ENCODE measurements at regions not wholly inside any gene's neighbourhood (a gene's known extent, or its start where the extent isn't known, plus 50 kb on each side); places are given as distances from the start of the nearest gene placed in this dataset.

DNA sequence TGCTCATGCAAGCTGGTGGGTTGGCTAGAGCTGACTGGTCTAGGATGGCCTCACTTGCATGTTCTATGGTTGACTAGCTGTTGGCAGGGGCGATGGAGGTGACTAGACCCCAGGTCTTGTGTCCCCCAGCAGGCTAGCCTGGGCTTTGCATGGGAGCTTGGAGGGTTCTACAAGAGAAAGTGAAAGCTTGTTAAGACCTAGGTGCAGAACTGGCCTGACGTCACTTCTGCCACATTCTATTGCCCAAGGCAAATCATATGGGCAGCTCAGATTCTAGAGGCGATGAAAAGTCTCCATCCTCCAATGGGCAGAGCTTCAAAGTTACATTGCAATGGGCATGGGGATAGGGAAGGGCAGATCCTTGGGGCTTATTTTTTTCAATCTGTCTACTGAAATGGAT lies 170.9 kb downstream of the MIAT start:
- TF ChIP-seq, protein P1, sequence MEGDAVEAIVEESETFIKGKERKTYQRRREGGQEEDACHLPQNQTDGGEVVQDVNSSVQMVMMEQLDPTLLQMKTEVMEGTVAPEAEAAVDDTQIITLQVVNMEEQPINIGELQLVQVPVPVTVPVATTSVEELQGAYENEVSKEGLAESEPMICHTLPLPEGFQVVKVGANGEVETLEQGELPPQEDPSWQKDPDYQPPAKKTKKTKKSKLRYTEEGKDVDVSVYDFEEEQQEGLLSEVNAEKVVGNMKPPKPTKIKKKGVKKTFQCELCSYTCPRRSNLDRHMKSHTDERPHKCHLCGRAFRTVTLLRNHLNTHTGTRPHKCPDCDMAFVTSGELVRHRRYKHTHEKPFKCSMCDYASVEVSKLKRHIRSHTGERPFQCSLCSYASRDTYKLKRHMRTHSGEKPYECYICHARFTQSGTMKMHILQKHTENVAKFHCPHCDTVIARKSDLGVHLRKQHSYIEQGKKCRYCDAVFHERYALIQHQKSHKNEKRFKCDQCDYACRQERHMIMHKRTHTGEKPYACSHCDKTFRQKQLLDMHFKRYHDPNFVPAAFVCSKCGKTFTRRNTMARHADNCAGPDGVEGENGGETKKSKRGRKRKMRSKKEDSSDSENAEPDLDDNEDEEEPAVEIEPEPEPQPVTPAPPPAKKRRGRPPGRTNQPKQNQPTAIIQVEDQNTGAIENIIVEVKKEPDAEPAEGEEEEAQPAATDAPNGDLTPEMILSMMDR (IDR thresholded peaks at IDR 0.05; ENCODE audit: unreplicated experiment), result no peak
- DNase-seq (ENCODE audit: low spot score in 2 of 2, unreplicated experiment in 2 of 2), result no peak
- peaks cover 25% of the 10 kb centered on the region for H3K4me1 Mint-ChIP-seq
- no peaks in the 10 kb centered on the region for H3K9me3 Mint-ChIP-seq
- H3K27ac Mint-ChIP-seq, result no peak overlapping the region
- no peaks in the 10 kb centered on the region for H3K36me3 Mint-ChIP-seq
- no peaks in the 10 kb centered on the region for H3K27me3 Mint-ChIP-seq (ENCODE audit: low read depth)
- no peak overlapping the region for H3K4me3 Mint-ChIP-seq

- Mint-ChIP-seq H3K4me1 (peaks cover 25% of the 10 kb centered on the region), H3K36me3 (no peaks in the 10 kb centered on the region), H3K9me3 (no peaks in the 10 kb centered on the region), H3K4me3 (no peak overlapping the region), H3K27ac (no peak overlapping the region), H3K27me3 (ENCODE audit: low read depth) (peaks cover 11% of the 10 kb centered on the region)
- no peak for DNase-seq (ENCODE audit: low spot score in 2 of 2, unreplicated experiment in 2 of 2)
- TF ChIP-seq, protein P1 (IDR thresholded peaks at IDR 0.05; ENCODE audit: unreplicated experiment), result no peak
Observed at GRCh38 chr22:26830837-26831236, 173.4 kb downstream of the MIAT start.

DNA sequence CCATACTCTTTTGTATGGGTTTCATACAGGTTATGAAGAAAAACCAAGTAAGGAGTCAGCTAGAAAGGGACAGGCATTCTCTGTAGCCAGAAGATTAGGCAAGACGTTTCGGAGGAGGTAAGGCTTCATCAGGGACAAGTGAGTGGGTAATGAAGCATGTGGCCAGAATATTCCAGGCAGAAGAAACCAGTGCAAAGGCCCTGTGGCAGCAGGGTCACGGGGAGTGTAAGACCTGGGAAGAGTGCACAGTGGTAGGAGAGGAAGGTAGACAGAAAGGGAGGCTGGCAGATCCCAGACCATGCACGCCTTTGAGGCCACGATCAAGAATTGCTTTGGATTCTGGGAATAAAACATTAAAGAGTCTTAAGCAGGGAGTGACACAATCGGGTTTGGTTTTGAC lies 177.6 kb downstream of the MIAT start:
- H3K36me3 Mint-ChIP-seq, result no peaks in the 10 kb centered on the region
- TF ChIP-seq, protein P1 (IDR thresholded peaks at IDR 0.05; ENCODE audit: unreplicated experiment), result no peak
- H3K4me1 Mint-ChIP-seq, result peaks cover 10% of the 10 kb centered on the region
- H3K4me3 Mint-ChIP-seq, result no peak overlapping the region
- H3K9me3 Mint-ChIP-seq, result no peaks in the 10 kb centered on the region
- H3K27me3 Mint-ChIP-seq (ENCODE audit: low read depth), result peaks cover 17% of the 10 kb centered on the region
- no peak for DNase-seq (ENCODE audit: low spot score in 2 of 2, unreplicated experiment in 2 of 2)
- H3K27ac Mint-ChIP-seq, result no peak overlapping the region

GRCh38 chr22:26835929-26836528 lies 178.6 kb downstream of the MIAT start:
- no peak overlapping the region for H3K4me3 Mint-ChIP-seq
- DNase-seq (ENCODE audit: low spot score in 2 of 2, unreplicated experiment in 2 of 2), result peak in 1 of 2 experiments; percentile 45
- no peak overlapping the region for H3K27ac Mint-ChIP-seq
- H3K4me1 Mint-ChIP-seq, result peaks cover 3% of the 10 kb centered on the region
- H3K36me3 Mint-ChIP-seq, result no peaks in the 10 kb centered on the region
- TF ChIP-seq, protein P1 (IDR thresholded peaks at IDR 0.05; ENCODE audit: unreplicated experiment), result peak; percentile 79
- H3K27me3 Mint-ChIP-seq (ENCODE audit: low read depth), result peaks cover 24% of the 10 kb centered on the region
- no peaks in the 10 kb centered on the region for H3K9me3 Mint-ChIP-seq

- H3K4me3 Mint-ChIP-seq, result no peak overlapping the region
- H3K4me1 Mint-ChIP-seq, result no peaks in the 10 kb centered on the region
- H3K36me3 Mint-ChIP-seq, result no peaks in the 10 kb centered on the region
- peaks cover 27% of the 10 kb centered on the region for H3K27me3 Mint-ChIP-seq (ENCODE audit: low read depth)
- no peaks in the 10 kb centered on the region for H3K9me3 Mint-ChIP-seq
- H3K27ac Mint-ChIP-seq, result no peak overlapping the region
- TF ChIP-seq, protein P1 (IDR thresholded peaks at IDR 0.05; ENCODE audit: unreplicated experiment), result no peak
- DNase-seq (ENCODE audit: low spot score in 2 of 2, unreplicated experiment in 2 of 2), result no peak
Observed at GRCh38 chr22:26837784-26838470, 180.5 kb downstream of the MIAT start.
